ENCODE measurements at regions not wholly inside any gene's neighbourhood (a gene's known extent, or its start where the extent isn't known, plus 50 kb on each side); places are given as distances from the start of the nearest gene placed in this dataset.

- no peaks in the 10 kb centered on the region for H3K79me2 ChIP-seq (ENCODE audit: control insufficient read depth, insufficient read depth, low read length, unreplicated experiment)
- H3K27ac ChIP-seq (ENCODE audit: low read depth, low read length), result no peak overlapping the region
- no peaks in the 10 kb centered on the region for H3K36me3 ChIP-seq (ENCODE audit: insufficient read depth, low read length)
- H2AFZ ChIP-seq (ENCODE audit: low read length, unreplicated experiment), result no peak overlapping the region
- peaks cover 29% of the 10 kb centered on the region for H3K4me1 ChIP-seq (ENCODE audit: control insufficient read depth, insufficient read depth, low read length, unreplicated experiment)
- H3K4me3 ChIP-seq (ENCODE audit: low read depth, low read length), result no peak overlapping the region
- H3K27me3 ChIP-seq (ENCODE audit: insufficient read depth, low read length), result no peaks in the 10 kb centered on the region
These were observed 141.6 kb upstream of the ITGA6 start for GRCh38 chr2:172285760-172286159.

- Histone ChIP-seq H3K79me2 (ENCODE audit: control insufficient read depth, insufficient read depth, low read length, unreplicated experiment) (no peaks in the 10 kb centered on the region), H3K4me1 (ENCODE audit: control insufficient read depth, insufficient read depth, low read length, unreplicated experiment) (peaks cover 24% of the 10 kb centered on the region), H2AFZ (ENCODE audit: low read length, unreplicated experiment) (no peak overlapping the region), H3K4me3 (ENCODE audit: low read depth, low read length) (no peak overlapping the region), H3K27ac (ENCODE audit: low read depth, low read length) (no peak overlapping the region), H3K27me3 (ENCODE audit: insufficient read depth, low read length) (no peaks in the 10 kb centered on the region), H3K36me3 (ENCODE audit: insufficient read depth, low read length) (no peaks in the 10 kb centered on the region)
These were observed 140.2 kb upstream of the ITGA6 start for GRCh38 chr2:172287190-172287589.

GRCh38 chr2:172287605-172288315, 139.6 kb upstream of the ITGA6 start:
- H3K27ac ChIP-seq (ENCODE audit: low read depth, low read length), result no peak overlapping the region
- peaks cover 19% of the 10 kb centered on the region for H3K4me1 ChIP-seq (ENCODE audit: control insufficient read depth, insufficient read depth, low read length, unreplicated experiment)
- no peaks in the 10 kb centered on the region for H3K79me2 ChIP-seq (ENCODE audit: control insufficient read depth, insufficient read depth, low read length, unreplicated experiment)
- no peaks in the 10 kb centered on the region for H3K27me3 ChIP-seq (ENCODE audit: insufficient read depth, low read length)
- H3K4me3 ChIP-seq (ENCODE audit: low read depth, low read length), result no peak overlapping the region
- no peaks in the 10 kb centered on the region for H3K36me3 ChIP-seq (ENCODE audit: insufficient read depth, low read length)
- H2AFZ ChIP-seq (ENCODE audit: low read length, unreplicated experiment), result no peak overlapping the region

- Histone ChIP-seq H2AFZ (ENCODE audit: low read length, unreplicated experiment) (no peak overlapping the region), H3K36me3 (ENCODE audit: insufficient read depth, low read length) (no peaks in the 10 kb centered on the region), H3K27me3 (ENCODE audit: insufficient read depth, low read length) (no peaks in the 10 kb centered on the region), H3K4me3 (ENCODE audit: low read depth, low read length) (no peak overlapping the region), H3K27ac (ENCODE audit: low read depth, low read length) (no peak overlapping the region), H3K4me1 (ENCODE audit: control insufficient read depth, insufficient read depth, low read length, unreplicated experiment) (peaks cover 12% of the 10 kb centered on the region), H3K79me2 (ENCODE audit: control insufficient read depth, insufficient read depth, low read length, unreplicated experiment) (no peaks in the 10 kb centered on the region)
These were observed 138.8 kb upstream of the ITGA6 start for GRCh38 chr2:172288603-172289002.

GRCh38 chr2:172293952-172294351, 133.4 kb upstream of the ITGA6 start:
- Histone ChIP-seq H3K4me3 (ENCODE audit: low read depth, low read length) (no peak overlapping the region), H3K79me2 (ENCODE audit: control insufficient read depth, insufficient read depth, low read length, unreplicated experiment) (no peaks in the 10 kb centered on the region), H3K27ac (ENCODE audit: low read depth, low read length) (no peak overlapping the region), H3K36me3 (ENCODE audit: insufficient read depth, low read length) (no peaks in the 10 kb centered on the region), H3K4me1 (ENCODE audit: control insufficient read depth, insufficient read depth, low read length, unreplicated experiment) (no peaks in the 10 kb centered on the region), H3K27me3 (ENCODE audit: insufficient read depth, low read length) (peaks cover 28% of the 10 kb centered on the region), H2AFZ (ENCODE audit: low read length, unreplicated experiment) (no peak overlapping the region)

- peaks cover 31% of the 10 kb centered on the region for H3K27me3 ChIP-seq (ENCODE audit: insufficient read depth, low read length)
- no peaks in the 10 kb centered on the region for H3K36me3 ChIP-seq (ENCODE audit: insufficient read depth, low read length)
- H3K27ac ChIP-seq (ENCODE audit: low read depth, low read length), result no peak overlapping the region
- no peak overlapping the region for H3K4me3 ChIP-seq (ENCODE audit: low read depth, low read length)
- no peaks in the 10 kb centered on the region for H3K79me2 ChIP-seq (ENCODE audit: control insufficient read depth, insufficient read depth, low read length, unreplicated experiment)
- no peaks in the 10 kb centered on the region for H3K4me1 ChIP-seq (ENCODE audit: control insufficient read depth, insufficient read depth, low read length, unreplicated experiment)
- H2AFZ ChIP-seq (ENCODE audit: low read length, unreplicated experiment), result no peak overlapping the region
These were observed 132.4 kb upstream of the ITGA6 start for GRCh38 chr2:172294983-172295382.

GRCh38 chr2:172295677-172296076, 131.7 kb upstream of the ITGA6 start:
- no peak overlapping the region for H2AFZ ChIP-seq (ENCODE audit: low read length, unreplicated experiment)
- H3K27me3 ChIP-seq (ENCODE audit: insufficient read depth, low read length), result peaks cover 31% of the 10 kb centered on the region
- no peaks in the 10 kb centered on the region for H3K36me3 ChIP-seq (ENCODE audit: insufficient read depth, low read length)
- H3K4me1 ChIP-seq (ENCODE audit: control insufficient read depth, insufficient read depth, low read length, unreplicated experiment), result no peaks in the 10 kb centered on the region
- no peaks in the 10 kb centered on the region for H3K79me2 ChIP-seq (ENCODE audit: control insufficient read depth, insufficient read depth, low read length, unreplicated experiment)
- no peak overlapping the region for H3K27ac ChIP-seq (ENCODE audit: low read depth, low read length)
- no peak overlapping the region for H3K4me3 ChIP-seq (ENCODE audit: low read depth, low read length)

GRCh38 chr2:172296267-172297046, 130.9 kb upstream of the ITGA6 start:
- H3K79me2 ChIP-seq (ENCODE audit: control insufficient read depth, insufficient read depth, low read length, unreplicated experiment), result no peaks in the 10 kb centered on the region
- no peak overlapping the region for H3K27ac ChIP-seq (ENCODE audit: low read depth, low read length)
- H3K4me1 ChIP-seq (ENCODE audit: control insufficient read depth, insufficient read depth, low read length, unreplicated experiment), result no peaks in the 10 kb centered on the region
- H3K4me3 ChIP-seq (ENCODE audit: low read depth, low read length), result no peak overlapping the region
- H3K36me3 ChIP-seq (ENCODE audit: insufficient read depth, low read length), result no peaks in the 10 kb centered on the region
- no peak overlapping the region for H2AFZ ChIP-seq (ENCODE audit: low read length, unreplicated experiment)
- H3K27me3 ChIP-seq (ENCODE audit: insufficient read depth, low read length), result peaks cover 31% of the 10 kb centered on the region

GRCh38 chr2:172297531-172297930, 129.9 kb upstream of the ITGA6 start:
- Histone ChIP-seq H3K79me2 (ENCODE audit: control insufficient read depth, insufficient read depth, low read length, unreplicated experiment) (no peaks in the 10 kb centered on the region), H3K27ac (ENCODE audit: low read depth, low read length) (no peak overlapping the region), H3K36me3 (ENCODE audit: insufficient read depth, low read length) (no peaks in the 10 kb centered on the region), H3K4me1 (ENCODE audit: control insufficient read depth, insufficient read depth, low read length, unreplicated experiment) (no peaks in the 10 kb centered on the region), H3K4me3 (ENCODE audit: low read depth, low read length) (no peak overlapping the region), H3K27me3 (ENCODE audit: insufficient read depth, low read length) (peaks cover 31% of the 10 kb centered on the region), H2AFZ (ENCODE audit: low read length, unreplicated experiment) (no peak overlapping the region)

GRCh38 chr2:172297950-172298349, 129.4 kb upstream of the ITGA6 start:
- H3K4me1 ChIP-seq (ENCODE audit: control insufficient read depth, insufficient read depth, low read length, unreplicated experiment), result no peaks in the 10 kb centered on the region
- H2AFZ ChIP-seq (ENCODE audit: low read length, unreplicated experiment), result no peak overlapping the region
- H3K4me3 ChIP-seq (ENCODE audit: low read depth, low read length), result no peak overlapping the region
- H3K79me2 ChIP-seq (ENCODE audit: control insufficient read depth, insufficient read depth, low read length, unreplicated experiment), result no peaks in the 10 kb centered on the region
- no peak overlapping the region for H3K27ac ChIP-seq (ENCODE audit: low read depth, low read length)
- H3K27me3 ChIP-seq (ENCODE audit: insufficient read depth, low read length), result peaks cover 31% of the 10 kb centered on the region
- H3K36me3 ChIP-seq (ENCODE audit: insufficient read depth, low read length), result no peaks in the 10 kb centered on the region

GRCh38 chr2:172299741-172300140, 127.6 kb upstream of the ITGA6 start:
- Histone ChIP-seq H3K27me3 (ENCODE audit: insufficient read depth, low read length) (peaks cover 31% of the 10 kb centered on the region), H3K79me2 (ENCODE audit: control insufficient read depth, insufficient read depth, low read length, unreplicated experiment) (no peaks in the 10 kb centered on the region), H3K27ac (ENCODE audit: low read depth, low read length) (no peak overlapping the region), H3K4me1 (ENCODE audit: control insufficient read depth, insufficient read depth, low read length, unreplicated experiment) (no peaks in the 10 kb centered on the region), H3K36me3 (ENCODE audit: insufficient read depth, low read length) (no peaks in the 10 kb centered on the region), H3K4me3 (ENCODE audit: low read depth, low read length) (no peak overlapping the region), H2AFZ (ENCODE audit: low read length, unreplicated experiment) (no peak overlapping the region)
